ENCODE measurements at regions not wholly inside any gene's neighbourhood (a gene's known extent, or its start where the extent isn't known, plus 50 kb on each side); places are given as distances from the start of the nearest gene placed in this dataset.
A peak's percentile ranks its signal among the peaks of the same experiment; 100 is the strongest.

DNA sequence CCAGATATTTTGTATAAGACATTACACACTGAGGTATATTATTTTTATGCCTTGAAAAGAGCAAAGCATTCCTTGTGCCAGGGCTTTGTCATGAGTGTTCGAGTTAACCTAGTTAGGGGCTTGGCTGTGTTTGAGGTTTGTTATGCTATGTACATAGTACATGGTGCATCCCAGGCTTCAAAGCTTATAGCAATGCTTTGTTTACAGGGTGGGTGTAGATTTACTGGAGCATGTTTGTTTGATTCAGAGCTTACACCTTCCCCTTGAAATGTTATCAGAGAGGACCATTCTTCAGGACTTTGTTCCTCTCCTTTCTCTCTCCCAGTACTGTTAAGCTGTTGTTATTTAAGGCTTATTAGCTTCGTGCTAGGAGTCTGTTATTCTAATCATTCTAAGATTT, 738.7 kb upstream of the LRRTM4 start (continued):
- TF ChIP-seq ZEB1 (IDR thresholded peaks at IDR 0.05; ENCODE audit: insufficient replicate concordance, low read depth) (no peak), NR2F6 (IDR thresholded peaks at IDR 0.05) (peak; percentile 76), NR2F6 (CRISPR knock-in tag; IDR thresholded peaks at IDR 0.05) (peak; percentile 80), RFX5 (IDR thresholded peaks at IDR 0.05; ENCODE audit: low read depth, low read length) (no peak), MXD1 (CRISPR knock-in tag; IDR thresholded peaks at IDR 0.05) (no peak), ZNF44 (CRISPR knock-in tag; IDR thresholded peaks at IDR 0.05) (no peak), ZNF878 (CRISPR knock-in tag; IDR thresholded peaks at IDR 0.05) (peak; percentile 94; the same call in 1 of the 2 replicates), ZNF556 (CRISPR knock-in tag; IDR thresholded peaks at IDR 0.05; ENCODE audit: borderline replicate concordance) (no peak), ZNF12 (CRISPR knock-in tag; IDR thresholded peaks at IDR 0.05) (no peak), THAP8 (CRISPR knock-in tag; IDR thresholded peaks at IDR 0.05; ENCODE audit: borderline replicate concordance) (no peak), ZNF816 (CRISPR knock-in tag; IDR thresholded peaks at IDR 0.05; ENCODE audit: borderline replicate concordance) (peak; percentile 46; the same call in 1 of the 2 replicates), CENPT (CRISPR knock-in tag; IDR thresholded peaks at IDR 0.05; ENCODE audit: low read depth) (no peak), MED8 (CRISPR knock-in tag; IDR thresholded peaks at IDR 0.05; ENCODE audit: insufficient replicate concordance) (no peak), RNF2 (conservative IDR thresholded peaks at IDR 0.05; ENCODE audit: low read depth) (no peak), TSC22D2 (CRISPR knock-in tag; IDR thresholded peaks at IDR 0.05; ENCODE audit: borderline replicate concordance) (no peak)
- TF ChIP-seq, protein P1, sequence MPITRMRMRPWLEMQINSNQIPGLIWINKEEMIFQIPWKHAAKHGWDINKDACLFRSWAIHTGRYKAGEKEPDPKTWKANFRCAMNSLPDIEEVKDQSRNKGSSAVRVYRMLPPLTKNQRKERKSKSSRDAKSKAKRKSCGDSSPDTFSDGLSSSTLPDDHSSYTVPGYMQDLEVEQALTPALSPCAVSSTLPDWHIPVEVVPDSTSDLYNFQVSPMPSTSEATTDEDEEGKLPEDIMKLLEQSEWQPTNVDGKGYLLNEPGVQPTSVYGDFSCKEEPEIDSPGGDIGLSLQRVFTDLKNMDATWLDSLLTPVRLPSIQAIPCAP (CRISPR knock-in tag; IDR thresholded peaks at IDR 0.05; ENCODE audit: low read depth), result no peak
- TF ChIP-seq, protein P2, sequence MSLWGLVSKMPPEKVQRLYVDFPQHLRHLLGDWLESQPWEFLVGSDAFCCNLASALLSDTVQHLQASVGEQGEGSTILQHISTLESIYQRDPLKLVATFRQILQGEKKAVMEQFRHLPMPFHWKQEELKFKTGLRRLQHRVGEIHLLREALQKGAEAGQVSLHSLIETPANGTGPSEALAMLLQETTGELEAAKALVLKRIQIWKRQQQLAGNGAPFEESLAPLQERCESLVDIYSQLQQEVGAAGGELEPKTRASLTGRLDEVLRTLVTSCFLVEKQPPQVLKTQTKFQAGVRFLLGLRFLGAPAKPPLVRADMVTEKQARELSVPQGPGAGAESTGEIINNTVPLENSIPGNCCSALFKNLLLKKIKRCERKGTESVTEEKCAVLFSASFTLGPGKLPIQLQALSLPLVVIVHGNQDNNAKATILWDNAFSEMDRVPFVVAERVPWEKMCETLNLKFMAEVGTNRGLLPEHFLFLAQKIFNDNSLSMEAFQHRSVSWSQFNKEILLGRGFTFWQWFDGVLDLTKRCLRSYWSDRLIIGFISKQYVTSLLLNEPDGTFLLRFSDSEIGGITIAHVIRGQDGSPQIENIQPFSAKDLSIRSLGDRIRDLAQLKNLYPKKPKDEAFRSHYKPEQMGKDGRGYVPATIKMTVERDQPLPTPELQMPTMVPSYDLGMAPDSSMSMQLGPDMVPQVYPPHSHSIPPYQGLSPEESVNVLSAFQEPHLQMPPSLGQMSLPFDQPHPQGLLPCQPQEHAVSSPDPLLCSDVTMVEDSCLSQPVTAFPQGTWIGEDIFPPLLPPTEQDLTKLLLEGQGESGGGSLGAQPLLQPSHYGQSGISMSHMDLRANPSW (CRISPR knock-in tag; IDR thresholded peaks at IDR 0.05; ENCODE audit: borderline replicate concordance), result no peak
- TF ChIP-seq, protein P3, sequence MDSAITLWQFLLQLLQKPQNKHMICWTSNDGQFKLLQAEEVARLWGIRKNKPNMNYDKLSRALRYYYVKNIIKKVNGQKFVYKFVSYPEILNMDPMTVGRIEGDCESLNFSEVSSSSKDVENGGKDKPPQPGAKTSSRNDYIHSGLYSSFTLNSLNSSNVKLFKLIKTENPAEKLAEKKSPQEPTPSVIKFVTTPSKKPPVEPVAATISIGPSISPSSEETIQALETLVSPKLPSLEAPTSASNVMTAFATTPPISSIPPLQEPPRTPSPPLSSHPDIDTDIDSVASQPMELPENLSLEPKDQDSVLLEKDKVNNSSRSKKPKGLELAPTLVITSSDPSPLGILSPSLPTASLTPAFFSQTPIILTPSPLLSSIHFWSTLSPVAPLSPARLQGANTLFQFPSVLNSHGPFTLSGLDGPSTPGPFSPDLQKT (CRISPR knock-in tag; IDR thresholded peaks at IDR 0.05; ENCODE audit: borderline replicate concordance), result no peak
- TF ChIP-seq, protein P4, sequence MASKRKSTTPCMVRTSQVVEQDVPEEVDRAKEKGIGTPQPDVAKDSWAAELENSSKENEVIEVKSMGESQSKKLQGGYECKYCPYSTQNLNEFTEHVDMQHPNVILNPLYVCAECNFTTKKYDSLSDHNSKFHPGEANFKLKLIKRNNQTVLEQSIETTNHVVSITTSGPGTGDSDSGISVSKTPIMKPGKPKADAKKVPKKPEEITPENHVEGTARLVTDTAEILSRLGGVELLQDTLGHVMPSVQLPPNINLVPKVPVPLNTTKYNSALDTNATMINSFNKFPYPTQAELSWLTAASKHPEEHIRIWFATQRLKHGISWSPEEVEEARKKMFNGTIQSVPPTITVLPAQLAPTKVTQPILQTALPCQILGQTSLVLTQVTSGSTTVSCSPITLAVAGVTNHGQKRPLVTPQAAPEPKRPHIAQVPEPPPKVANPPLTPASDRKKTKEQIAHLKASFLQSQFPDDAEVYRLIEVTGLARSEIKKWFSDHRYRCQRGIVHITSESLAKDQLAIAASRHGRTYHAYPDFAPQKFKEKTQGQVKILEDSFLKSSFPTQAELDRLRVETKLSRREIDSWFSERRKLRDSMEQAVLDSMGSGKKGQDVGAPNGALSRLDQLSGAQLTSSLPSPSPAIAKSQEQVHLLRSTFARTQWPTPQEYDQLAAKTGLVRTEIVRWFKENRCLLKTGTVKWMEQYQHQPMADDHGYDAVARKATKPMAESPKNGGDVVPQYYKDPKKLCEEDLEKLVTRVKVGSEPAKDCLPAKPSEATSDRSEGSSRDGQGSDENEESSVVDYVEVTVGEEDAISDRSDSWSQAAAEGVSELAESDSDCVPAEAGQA (IDR thresholded peaks at IDR 0.05; ENCODE audit: low read depth), result no peak
- TF ChIP-seq, protein P4 (CRISPR knock-in tag; IDR thresholded peaks at IDR 0.05; ENCODE audit: borderline replicate concordance), result no peak

Data from HepG2 (cell line).